Adipocyte (in vitro differentiated cells): ENCODE measurements at regions not wholly inside any gene's neighbourhood (a gene's known extent, or its start where the extent isn't known, plus 50 kb on each side); places are given as distances from the start of the nearest gene placed in this dataset.
A peak's percentile ranks its signal among the peaks of the same experiment; 100 is the strongest.

Experiments
- DNase-seq: peaks from one replicate; pipeline ENCODE4 v3.0.0-alpha.2; 2015; ENCODE audit warnings: low read depth
- H3K27me3 ChIP-seq: replicated peaks from 2 replicates; pipeline ENCODE4 v1.7.0; 2013; ENCODE audit warnings: mild to moderate bottlenecking, low read length, moderate library complexity; ENCODE audit not compliant: control insufficient read depth, insufficient read depth
- H3K36me3 ChIP-seq: 2 replicates; pipeline ENCODE4 v1.7.0; 2013; ENCODE audit warnings: low read length, mild to moderate bottlenecking, moderate library complexity; ENCODE audit not compliant: control insufficient read depth, insufficient read depth, severe bottlenecking
- H3K4me1 ChIP-seq: 2 replicates; pipeline ENCODE4 v1.7.0; 2013; ENCODE audit warnings: mild to moderate bottlenecking, low read length, moderate library complexity; ENCODE audit not compliant: control insufficient read depth, insufficient read depth
- H3K4me3 ChIP-seq: 2 replicates; pipeline ENCODE4 v1.7.0; 2013; ENCODE audit warnings: mild to moderate bottlenecking, low read length, moderate library complexity
- H3K9ac ChIP-seq: 2 replicates; pipeline ENCODE4 v1.7.0; 2013; ENCODE audit warnings: mild to moderate bottlenecking, low read length, moderate library complexity
- H3K9me3 ChIP-seq: 2 replicates; pipeline ENCODE4 v1.7.0; 2013; ENCODE audit warnings: mild to moderate bottlenecking, low read length, moderate library complexity; ENCODE audit not compliant: control insufficient read depth

- no peak for DNase-seq
- no peaks in the 10 kb centered on the region for H3K36me3 ChIP-seq
- H3K9ac ChIP-seq = no peak overlapping the region
- H3K9me3 ChIP-seq = no peaks in the 10 kb centered on the region
- H3K27me3 ChIP-seq = no peaks in the 10 kb centered on the region
- no peak overlapping the region for H3K4me3 ChIP-seq
- H3K4me1 ChIP-seq = no peaks in the 10 kb centered on the region
These were observed 99.8 kb upstream of the TSPAN5 start for GRCh38 chr4:98758182-98758581.

GRCh38 chr4:98754736-98755135 lies 96.3 kb upstream of the TSPAN5 start:
- Histone ChIP-seq H3K9me3 (no peaks in the 10 kb centered on the region), H3K36me3 (no peaks in the 10 kb centered on the region), H3K27me3 (no peaks in the 10 kb centered on the region), H3K4me3 (no peak overlapping the region), H3K9ac (no peak overlapping the region), H3K4me1 (no peaks in the 10 kb centered on the region)
- no peak for DNase-seq

DNA sequence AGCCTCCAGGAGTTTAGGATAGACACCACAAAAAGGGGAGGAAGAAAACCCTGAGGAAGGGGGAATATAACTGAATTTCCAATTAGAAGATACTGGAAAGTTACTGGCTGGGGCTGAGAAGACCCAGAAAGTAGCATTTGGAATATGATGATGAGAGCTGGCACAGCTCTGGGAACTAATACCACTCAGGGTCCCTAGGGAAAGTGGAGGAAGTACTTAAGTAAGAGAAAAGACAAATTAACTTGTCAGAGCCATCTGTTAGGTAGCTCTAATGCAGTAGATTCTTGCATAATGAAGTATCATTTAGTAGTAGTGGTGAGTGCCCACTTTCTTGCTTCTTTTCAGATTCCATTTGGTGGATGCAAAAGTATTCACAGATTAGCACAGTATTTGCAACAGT lies 90.8 kb upstream of the TSPAN5 start:
- H3K36me3 ChIP-seq = no peaks in the 10 kb centered on the region
- H3K4me1 ChIP-seq = no peaks in the 10 kb centered on the region
- no peaks in the 10 kb centered on the region for H3K9me3 ChIP-seq
- H3K27me3 ChIP-seq = no peaks in the 10 kb centered on the region
- DNase-seq = peak; percentile 4
- H3K4me3 ChIP-seq = no peak overlapping the region
- H3K9ac ChIP-seq = no peak overlapping the region

DNA sequence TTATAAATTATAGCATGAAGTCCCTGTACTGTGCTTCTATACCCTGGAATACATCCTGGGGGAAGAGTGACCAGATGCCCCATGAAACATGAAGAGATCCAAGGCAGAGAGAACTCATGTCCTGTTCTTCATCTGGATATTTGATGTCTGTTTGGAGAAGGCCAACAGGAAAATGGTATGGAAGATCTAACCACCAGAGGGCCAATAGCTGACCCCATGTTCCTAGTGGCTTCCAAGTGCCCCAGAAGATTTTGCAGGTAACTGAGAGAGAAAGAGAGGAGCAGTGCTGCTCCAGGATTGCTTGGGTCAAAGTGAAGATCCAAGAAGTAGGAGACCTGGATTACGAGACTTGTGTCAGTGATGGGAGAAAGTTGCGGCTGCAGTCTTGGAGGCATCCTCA lies 90.2 kb upstream of the TSPAN5 start:
- Histone ChIP-seq H3K36me3 (no peaks in the 10 kb centered on the region), H3K9ac (no peak overlapping the region), H3K4me3 (no peak overlapping the region), H3K27me3 (no peaks in the 10 kb centered on the region), H3K9me3 (no peaks in the 10 kb centered on the region), H3K4me1 (no peaks in the 10 kb centered on the region)
- no peak for DNase-seq

- no peaks in the 10 kb centered on the region for H3K27me3 ChIP-seq
- H3K9ac ChIP-seq = no peak overlapping the region
- DNase-seq = no peak
- no peaks in the 10 kb centered on the region for H3K4me1 ChIP-seq
- H3K4me3 ChIP-seq = no peak overlapping the region
- H3K36me3 ChIP-seq = no peaks in the 10 kb centered on the region
- no peaks in the 10 kb centered on the region for H3K9me3 ChIP-seq
These were observed 89.1 kb upstream of the TSPAN5 start for GRCh38 chr4:98747393-98748091.

GRCh38 chr4:98746936-98747335 lies 88.5 kb upstream of the TSPAN5 start:
- H3K27me3 ChIP-seq = no peaks in the 10 kb centered on the region
- no peaks in the 10 kb centered on the region for H3K4me1 ChIP-seq
- no peak overlapping the region for H3K4me3 ChIP-seq
- no peaks in the 10 kb centered on the region for H3K36me3 ChIP-seq
- no peaks in the 10 kb centered on the region for H3K9me3 ChIP-seq
- no peak for DNase-seq
- no peak overlapping the region for H3K9ac ChIP-seq

DNA sequence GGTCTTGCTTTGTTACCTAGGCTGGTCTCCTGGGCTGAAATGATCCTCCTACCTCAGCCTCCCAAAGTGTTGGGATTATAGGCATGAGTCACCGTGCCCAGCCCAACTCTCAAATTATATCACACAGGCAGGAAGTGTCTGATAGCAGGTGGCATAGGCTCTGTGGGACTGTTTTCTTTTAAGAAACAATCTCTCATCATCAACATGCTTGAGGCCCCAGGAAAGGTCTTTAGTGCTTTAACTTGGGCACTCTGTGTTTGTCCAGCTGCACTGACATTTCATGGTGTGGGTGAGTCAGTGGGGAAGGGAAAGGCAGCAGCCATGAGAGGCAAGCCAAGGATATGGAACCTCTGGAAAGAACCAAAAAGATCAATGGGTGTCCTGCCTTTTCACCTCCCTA lies 88.1 kb upstream of the TSPAN5 start:
- Histone ChIP-seq H3K27me3 (no peaks in the 10 kb centered on the region), H3K4me3 (no peak overlapping the region), H3K36me3 (no peaks in the 10 kb centered on the region), H3K9me3 (no peaks in the 10 kb centered on the region), H3K4me1 (no peaks in the 10 kb centered on the region), H3K9ac (no peak overlapping the region)
- DNase-seq = peak; percentile 9

DNA sequence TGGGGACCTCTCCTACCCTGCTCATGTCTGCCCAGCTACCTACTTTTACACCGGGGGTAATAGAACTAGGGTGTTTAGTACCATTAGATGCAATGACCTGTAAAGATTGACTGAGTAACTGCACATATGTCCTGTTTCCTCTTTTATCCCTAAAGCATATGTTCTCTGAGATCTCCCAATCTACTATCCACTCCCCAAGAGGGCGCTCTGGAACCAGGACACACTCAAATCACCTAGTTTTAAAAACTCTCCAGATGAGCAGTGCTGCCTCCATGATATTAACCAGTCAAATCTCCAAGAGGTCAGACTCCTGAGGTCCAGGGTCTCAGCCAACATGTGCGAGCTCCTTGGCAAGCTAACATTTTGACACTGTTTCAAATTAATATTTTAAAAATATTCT lies 87.0 kb upstream of the TSPAN5 start:
- DNase-seq = peak; percentile 42

DNA sequence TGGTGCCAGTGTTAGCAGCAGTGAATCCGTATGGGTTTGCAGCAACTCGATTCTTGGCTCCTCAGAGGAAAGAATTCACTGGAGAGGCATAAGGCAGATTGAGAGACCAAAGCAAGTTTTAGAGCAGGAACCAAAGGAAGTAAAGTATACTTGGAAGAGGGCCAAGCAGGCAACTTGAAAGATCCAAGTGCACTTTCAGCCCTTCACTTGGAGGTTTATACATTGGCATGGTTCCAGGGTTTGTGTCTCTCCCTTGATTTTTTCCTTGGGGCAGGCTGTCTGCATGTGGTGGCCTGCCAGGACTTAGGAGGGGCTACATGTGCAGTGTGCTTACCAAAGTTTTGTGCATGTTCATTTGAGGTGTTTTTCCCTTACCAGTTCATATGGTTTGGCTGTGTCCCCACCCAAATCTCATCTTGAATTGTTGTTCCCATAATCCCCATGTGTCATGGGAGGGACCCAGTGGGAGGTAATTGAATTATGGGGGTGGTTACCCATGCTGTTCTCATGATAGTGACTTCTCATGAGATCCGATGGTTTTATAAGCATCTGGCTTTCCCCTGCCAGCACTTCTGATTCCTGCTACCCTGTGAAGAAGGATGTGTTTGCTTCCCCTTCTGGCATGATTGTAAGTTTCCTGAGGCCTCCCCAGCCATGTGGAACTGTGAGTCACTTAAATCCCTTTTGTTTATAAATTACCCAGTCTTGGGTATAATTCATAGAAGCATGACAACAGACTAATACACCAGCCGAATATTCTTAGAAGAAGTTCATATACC lies 86.2 kb upstream of the TSPAN5 start:
- Histone ChIP-seq H3K9ac (no peak overlapping the region), H3K4me1 (no peaks in the 10 kb centered on the region), H3K27me3 (peaks cover 4% of the 10 kb centered on the region), H3K36me3 (no peaks in the 10 kb centered on the region), H3K4me3 (no peak overlapping the region), H3K9me3 (no peaks in the 10 kb centered on the region)
- no peak for DNase-seq

More for the DNA sequence above, 87.0 kb upstream of the TSPAN5 start:
- Histone ChIP-seq H3K36me3 (no peaks in the 10 kb centered on the region), H3K9ac (no peak overlapping the region), H3K4me1 (no peaks in the 10 kb centered on the region), H3K27me3 (peaks cover 4% of the 10 kb centered on the region), H3K4me3 (no peak overlapping the region), H3K9me3 (no peaks in the 10 kb centered on the region)

DNA sequence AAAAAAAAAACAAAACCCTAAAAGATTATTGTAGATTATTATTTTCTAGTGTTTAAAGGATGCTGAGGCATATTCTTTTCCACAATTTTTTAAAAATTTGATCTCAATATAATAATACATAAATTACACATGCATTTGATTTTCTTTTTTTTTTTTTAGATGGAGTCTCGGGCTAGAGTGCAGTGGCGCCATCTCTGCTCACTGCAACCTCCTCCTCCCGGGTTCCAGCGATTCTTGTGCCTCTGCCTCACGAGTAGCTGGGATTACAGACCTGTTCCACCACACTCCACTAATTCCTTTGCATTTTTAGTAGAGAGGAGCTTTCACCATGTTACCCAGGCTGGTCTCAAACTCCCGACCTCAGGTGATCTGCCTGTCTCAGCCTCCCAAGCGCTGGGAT lies 83.5 kb upstream of the TSPAN5 start:
- no peak for DNase-seq
- Histone ChIP-seq H3K9me3 (peaks cover 4% of the 10 kb centered on the region), H3K4me3 (no peak overlapping the region), H3K4me1 (no peaks in the 10 kb centered on the region), H3K9ac (no peak overlapping the region), H3K36me3 (no peaks in the 10 kb centered on the region), H3K27me3 (peaks cover 4% of the 10 kb centered on the region)

GRCh38 chr4:98739751-98740150 lies 81.3 kb upstream of the TSPAN5 start:
- Histone ChIP-seq H3K9ac (no peak overlapping the region), H3K9me3 (peaks cover 4% of the 10 kb centered on the region), H3K4me1 (no peaks in the 10 kb centered on the region), H3K36me3 (no peaks in the 10 kb centered on the region), H3K27me3 (peaks cover 4% of the 10 kb centered on the region), H3K4me3 (no peak overlapping the region)
- DNase-seq = no peak
